ENCODE measurements at regions not wholly inside any gene's neighbourhood (a gene's known extent, or its start where the extent isn't known, plus 50 kb on each side); places are given as distances from the start of the nearest gene placed in this dataset.

DNA sequence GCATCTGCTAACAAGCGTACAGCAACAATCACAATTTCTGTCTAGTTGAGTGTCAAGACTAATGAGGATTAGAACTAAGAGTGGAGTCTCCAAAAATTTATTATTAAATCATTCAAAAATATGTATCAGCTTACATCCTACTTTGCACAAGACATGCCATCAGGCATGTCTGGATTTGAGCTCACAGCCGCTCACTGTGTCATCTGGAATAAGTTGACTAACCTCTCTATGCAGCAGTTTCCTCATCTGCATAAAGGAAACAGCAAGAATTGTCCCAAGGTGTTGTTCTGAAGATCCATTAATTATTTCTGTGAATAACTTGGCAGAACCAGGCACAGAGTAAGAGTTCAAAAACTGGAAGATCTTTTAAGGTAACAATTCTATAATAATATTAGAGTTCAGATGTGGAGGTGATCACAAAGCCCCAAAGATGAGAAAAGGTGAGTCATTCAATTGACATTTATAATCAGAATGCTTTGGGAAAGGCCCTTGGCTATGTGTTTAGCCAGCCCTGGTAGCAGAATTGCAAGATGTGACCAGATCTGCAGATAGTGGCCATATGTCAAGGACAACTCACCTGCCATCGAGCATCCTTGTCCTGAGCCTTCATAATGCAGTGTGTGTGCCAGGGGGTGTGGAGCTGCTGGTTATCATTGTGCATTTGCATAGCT, 264.0 kb downstream of the FOXA2 start:
- TF ChIP-seq CTCF (IDR thresholded peaks at IDR 0.05), result no peak
- no peak for TF ChIP-seq POLR2A (IDR thresholded peaks at IDR 0.05)

Measured in body of pancreas (tissue), 4 donors.